ENCODE measurements at regions not wholly inside any gene's neighbourhood (a gene's known extent, or its start where the extent isn't known, plus 50 kb on each side); places are given as distances from the start of the nearest gene placed in this dataset.

- TF ChIP-seq CTCF (IDR thresholded peaks at IDR 0.05; ENCODE audit: control insufficient read depth, extremely low read depth, insufficient read depth), result no peak
- H3K4me3 ChIP-seq (ENCODE audit: low read depth, low read length), result no peak overlapping the region
- no peak for DNase-seq (ENCODE audit: low read depth)
Measured at GRCh38 chr3:106013971-106014370, 145.2 kb upstream of the CBLB start.

- TF ChIP-seq CTCF (IDR thresholded peaks at IDR 0.05; ENCODE audit: control insufficient read depth, extremely low read depth, insufficient read depth), result no peak
- no peak for DNase-seq (ENCODE audit: low read depth)
- H3K4me3 ChIP-seq (ENCODE audit: low read depth, low read length), result no peak overlapping the region
Measured at GRCh38 chr3:106014518-106014917, 145.7 kb upstream of the CBLB start.

GRCh38 chr3:106014971-106015370 lies 146.2 kb upstream of the CBLB start:
- H3K4me3 ChIP-seq (ENCODE audit: low read depth, low read length), result no peak overlapping the region
- DNase-seq (ENCODE audit: low read depth), result no peak
- no peak for TF ChIP-seq CTCF (IDR thresholded peaks at IDR 0.05; ENCODE audit: control insufficient read depth, extremely low read depth, insufficient read depth)

- DNase-seq (ENCODE audit: low read depth), result no peak
- H3K4me3 ChIP-seq (ENCODE audit: low read depth, low read length), result no peak overlapping the region
- no peak for TF ChIP-seq CTCF (IDR thresholded peaks at IDR 0.05; ENCODE audit: control insufficient read depth, extremely low read depth, insufficient read depth)
Measured at GRCh38 chr3:106018102-106018501, 149.3 kb upstream of the CBLB start.

- DNase-seq (ENCODE audit: low read depth), result no peak
- TF ChIP-seq CTCF (IDR thresholded peaks at IDR 0.05; ENCODE audit: control insufficient read depth, extremely low read depth, insufficient read depth), result no peak
- no peak overlapping the region for H3K4me3 ChIP-seq (ENCODE audit: low read depth, low read length)
Measured at GRCh38 chr3:106018929-106019550, 150.2 kb upstream of the CBLB start.

- TF ChIP-seq CTCF (IDR thresholded peaks at IDR 0.05; ENCODE audit: control insufficient read depth, extremely low read depth, insufficient read depth), result no peak
- no peak overlapping the region for H3K4me3 ChIP-seq (ENCODE audit: low read depth, low read length)
- no peak for DNase-seq (ENCODE audit: low read depth)
Measured at GRCh38 chr3:106022913-106023312, 154.1 kb upstream of the CBLB start.

- H3K4me3 ChIP-seq (ENCODE audit: low read depth, low read length), result no peak overlapping the region
- TF ChIP-seq CTCF (IDR thresholded peaks at IDR 0.05; ENCODE audit: control insufficient read depth, extremely low read depth, insufficient read depth), result no peak
- peak; percentile 76 for DNase-seq (ENCODE audit: low read depth)
Measured at GRCh38 chr3:106025151-106025722, 156.4 kb upstream of the CBLB start.

Data from LNCaP clone FGC (cell line).